ENCODE measurements at regions not wholly inside any gene's neighbourhood (a gene's known extent, or its start where the extent isn't known, plus 50 kb on each side); places are given as distances from the start of the nearest gene placed in this dataset.

DNA sequence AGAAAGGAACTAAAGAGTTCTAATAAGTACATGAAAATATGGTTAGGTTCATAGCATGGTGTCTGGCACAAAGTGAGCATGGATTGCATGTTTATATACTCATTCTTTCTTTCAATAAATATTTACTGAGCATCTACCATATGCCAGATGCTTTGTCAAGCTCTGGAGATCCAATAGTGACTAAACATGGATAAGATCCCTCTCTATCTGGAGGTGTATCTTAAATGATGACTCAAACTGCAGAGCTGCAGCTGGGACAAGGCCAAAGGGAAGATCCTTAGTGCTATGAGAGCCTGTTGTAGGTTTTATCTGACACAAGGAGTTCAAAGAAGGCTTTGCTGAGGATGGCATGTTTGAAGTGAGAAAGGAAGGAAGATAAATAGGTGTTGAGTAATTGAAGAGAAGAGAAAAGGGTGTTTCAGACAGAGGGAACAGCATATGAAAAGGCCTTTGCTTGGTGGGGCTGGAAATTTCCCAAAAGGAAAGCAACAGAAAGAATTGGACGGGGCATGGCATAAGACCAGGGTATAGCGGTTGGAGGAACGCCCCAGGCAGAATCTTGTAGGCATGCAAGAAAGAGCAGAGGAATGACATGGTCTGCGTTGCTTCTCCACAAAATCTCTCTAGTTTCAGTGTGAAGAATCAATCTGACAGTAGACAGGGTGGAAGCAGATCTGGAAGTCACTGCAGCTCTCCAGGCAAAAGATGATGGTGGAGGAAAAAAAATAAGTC, 239.9 kb upstream of the LRTM1 start:
- whole genome bisulfite sequencing, 2 donors: 40 to 50% methylated on average over 4 of the region's 4 CpGs
- TF ChIP-seq POLR2A (IDR thresholded peaks at IDR 0.05): no peak
- TF ChIP-seq, protein P1, sequence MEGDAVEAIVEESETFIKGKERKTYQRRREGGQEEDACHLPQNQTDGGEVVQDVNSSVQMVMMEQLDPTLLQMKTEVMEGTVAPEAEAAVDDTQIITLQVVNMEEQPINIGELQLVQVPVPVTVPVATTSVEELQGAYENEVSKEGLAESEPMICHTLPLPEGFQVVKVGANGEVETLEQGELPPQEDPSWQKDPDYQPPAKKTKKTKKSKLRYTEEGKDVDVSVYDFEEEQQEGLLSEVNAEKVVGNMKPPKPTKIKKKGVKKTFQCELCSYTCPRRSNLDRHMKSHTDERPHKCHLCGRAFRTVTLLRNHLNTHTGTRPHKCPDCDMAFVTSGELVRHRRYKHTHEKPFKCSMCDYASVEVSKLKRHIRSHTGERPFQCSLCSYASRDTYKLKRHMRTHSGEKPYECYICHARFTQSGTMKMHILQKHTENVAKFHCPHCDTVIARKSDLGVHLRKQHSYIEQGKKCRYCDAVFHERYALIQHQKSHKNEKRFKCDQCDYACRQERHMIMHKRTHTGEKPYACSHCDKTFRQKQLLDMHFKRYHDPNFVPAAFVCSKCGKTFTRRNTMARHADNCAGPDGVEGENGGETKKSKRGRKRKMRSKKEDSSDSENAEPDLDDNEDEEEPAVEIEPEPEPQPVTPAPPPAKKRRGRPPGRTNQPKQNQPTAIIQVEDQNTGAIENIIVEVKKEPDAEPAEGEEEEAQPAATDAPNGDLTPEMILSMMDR (IDR thresholded peaks at IDR 0.05): no peak
- intact Hi-C loops (cut with DNase I; ENCODE audit: low total_unique reads): no loop called here
- no peak overlapping the region for H3K4me3 ChIP-seq (ENCODE audit: low read depth, poor library complexity, severe bottlenecking)
- no peak for DNase-seq (ENCODE audit: low spot score in 2 of 2)

DNA sequence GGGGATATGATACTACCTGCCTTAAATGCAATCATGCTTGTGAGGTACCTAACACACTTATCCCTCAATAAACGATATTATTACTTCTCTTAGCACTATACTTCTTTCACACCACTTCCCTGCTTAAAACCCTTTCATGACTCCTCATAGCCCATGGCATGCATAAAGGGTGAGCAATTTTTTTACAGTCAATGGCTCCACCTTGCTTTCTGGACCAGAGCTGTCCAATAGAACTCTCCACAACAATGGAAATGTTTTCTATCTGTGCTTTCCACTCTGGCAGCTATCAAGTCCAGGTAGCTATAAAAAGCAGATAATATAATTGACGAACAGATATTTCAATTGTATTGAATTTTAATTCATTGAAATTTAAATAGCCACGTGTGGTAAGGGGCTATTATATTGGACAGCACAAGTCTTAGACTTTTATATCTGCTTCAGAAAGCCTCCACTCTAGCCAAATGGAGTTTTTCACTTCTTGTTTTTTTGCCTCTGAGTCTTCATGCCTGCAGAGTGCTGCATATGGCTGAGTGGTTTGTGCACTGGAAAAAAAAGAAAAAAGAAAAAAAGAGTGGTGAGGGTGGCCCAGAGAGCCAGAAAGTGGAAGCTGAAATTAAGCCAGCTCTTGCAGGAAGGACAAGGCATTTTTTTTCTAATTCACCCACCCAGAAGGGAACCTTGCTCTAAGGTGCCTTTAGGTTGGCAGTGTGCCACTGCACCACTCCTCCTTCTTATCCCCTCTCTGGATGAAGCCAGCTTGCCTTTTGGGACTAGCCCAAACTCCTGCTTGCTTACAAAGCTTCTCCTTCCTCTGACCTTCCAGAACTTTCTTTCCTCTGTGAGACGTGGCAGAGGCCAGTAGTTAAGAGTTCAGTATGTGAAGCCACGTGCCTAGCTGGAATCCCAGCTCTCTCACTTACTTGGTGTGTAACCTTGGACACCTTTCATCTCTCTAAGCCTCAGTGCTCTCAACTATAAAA, 239.0 kb upstream of the LRTM1 start:
- DNase-seq (ENCODE audit: low spot score in 2 of 2): no peak
- intact Hi-C loops (cut with DNase I; ENCODE audit: low total_unique reads): no loop called here
- WGBS, 2 donors: 61 to 73% methylated on average over 5 of the region's 5 CpGs
- TF ChIP-seq POLR2A (IDR thresholded peaks at IDR 0.05): no peak
- TF ChIP-seq, protein P1 (IDR thresholded peaks at IDR 0.05): no peak
- H3K4me3 ChIP-seq (ENCODE audit: low read depth, poor library complexity, severe bottlenecking): no peak overlapping the region

DNA sequence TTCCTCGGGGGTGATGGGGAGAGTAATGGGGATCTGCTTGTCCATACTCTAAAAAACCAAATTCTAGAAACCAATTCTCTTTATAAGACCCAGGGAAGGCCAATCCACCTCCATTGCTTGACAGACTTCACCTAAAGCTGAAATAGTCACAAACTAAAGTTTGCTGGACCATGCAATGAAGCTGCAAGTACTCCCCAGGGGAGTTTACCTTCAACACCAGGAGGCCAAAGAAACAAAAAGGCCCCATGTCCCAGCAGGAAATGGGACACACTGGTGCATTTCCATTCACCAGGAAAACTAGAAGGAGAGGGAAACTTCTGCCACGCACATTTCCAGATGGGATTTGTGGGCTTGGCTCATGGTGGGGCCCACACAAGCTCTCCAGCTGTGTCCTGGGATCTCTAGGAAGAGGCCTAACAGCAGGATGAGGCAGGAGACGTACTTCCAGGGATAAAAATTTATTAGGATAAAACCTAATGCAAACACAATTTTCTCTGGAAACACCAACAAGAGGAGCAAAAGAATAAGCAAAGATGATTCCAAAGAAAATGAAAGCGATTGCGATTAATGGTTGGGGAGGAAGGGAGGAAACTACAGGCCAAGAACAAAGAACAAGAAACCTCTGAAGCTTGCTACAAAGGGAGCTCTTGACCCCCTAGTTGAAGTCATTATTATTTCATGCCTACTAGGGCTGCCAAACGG, 238.0 kb upstream of the LRTM1 start:
- 79 to 83% methylated on average over 6 of the region's 6 CpGs for WGBS, 2 donors
- intact Hi-C loops (cut with DNase I; ENCODE audit: low total_unique reads): no loop called here
- TF ChIP-seq POLR2A (IDR thresholded peaks at IDR 0.05): no peak
- TF ChIP-seq, protein P1 (IDR thresholded peaks at IDR 0.05): no peak
- DNase-seq (ENCODE audit: low spot score in 2 of 2): no peak
- H3K4me3 ChIP-seq (ENCODE audit: low read depth, poor library complexity, severe bottlenecking): no peak overlapping the region

DNA sequence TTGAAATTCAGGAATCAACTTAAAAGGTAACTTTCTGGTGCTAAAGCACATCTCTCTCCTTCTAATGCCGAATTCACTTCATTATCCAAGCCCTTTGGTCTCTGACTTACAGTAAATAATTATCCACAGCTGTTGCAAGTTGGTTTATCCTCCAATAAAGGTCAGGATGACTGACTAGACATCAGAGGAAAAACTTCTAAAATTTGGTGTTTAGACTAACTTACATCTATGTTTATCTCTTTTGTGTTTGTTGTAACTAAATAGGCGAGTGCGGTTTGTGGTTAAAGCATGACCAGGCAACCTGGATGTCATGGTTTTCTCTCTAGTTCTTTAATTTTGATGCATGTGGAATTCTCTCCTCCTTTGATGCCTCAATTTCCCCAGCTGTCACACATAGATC, 237.4 kb upstream of the LRTM1 start:
- 88% methylated on average over 3 of the region's 3 CpGs for WGBS, 2 donors
- no peak for DNase-seq (ENCODE audit: low spot score in 2 of 2)
- no peak for TF ChIP-seq POLR2A (IDR thresholded peaks at IDR 0.05)
- TF ChIP-seq, protein P1 (IDR thresholded peaks at IDR 0.05): no peak
- H3K4me3 ChIP-seq (ENCODE audit: low read depth, poor library complexity, severe bottlenecking): no peak overlapping the region
- intact Hi-C loops (cut with DNase I; ENCODE audit: low total_unique reads): no loop called here

DNA sequence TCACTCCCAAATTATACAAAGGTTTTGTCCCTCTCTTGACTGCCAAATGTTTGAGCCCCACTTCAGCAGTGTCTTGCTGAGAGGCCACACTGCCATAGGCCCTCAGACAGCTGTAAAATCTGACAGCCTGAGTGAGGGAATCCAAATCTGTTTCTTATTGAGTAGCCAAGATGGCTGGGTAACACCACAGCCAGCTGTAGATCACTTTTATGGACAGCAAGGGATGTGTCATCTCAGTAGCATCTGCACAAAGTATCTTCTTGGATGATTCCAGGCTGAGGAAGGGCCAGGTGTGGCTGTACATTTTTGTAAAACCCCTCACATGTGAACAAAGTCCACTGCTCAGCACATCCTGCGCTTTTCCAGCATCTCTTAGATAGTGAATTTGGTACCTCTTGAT, 237.0 kb upstream of the LRTM1 start:
- intact Hi-C loops (cut with DNase I; ENCODE audit: low total_unique reads): no loop called here
- TF ChIP-seq, protein P1 (IDR thresholded peaks at IDR 0.05): no peak
- no peak for TF ChIP-seq POLR2A (IDR thresholded peaks at IDR 0.05)
- no peak for DNase-seq (ENCODE audit: low spot score in 2 of 2)
- no peak overlapping the region for H3K4me3 ChIP-seq (ENCODE audit: low read depth, poor library complexity, severe bottlenecking)
- WGBS, 2 donors: 95 to 100% methylated on average over 1 of the region's 1 CpG

All from lower leg skin (tissue), 4 donors.